ENCODE measurements at regions not wholly inside any gene's neighbourhood (a gene's known extent, or its start where the extent isn't known, plus 50 kb on each side); places are given as distances from the start of the nearest gene placed in this dataset.
"Not testable (repeated sequence)": the region's sequence is repeated elsewhere in the genome, so short reads cannot be mapped to it uniquely, and the experiment has no call there.

DNA sequence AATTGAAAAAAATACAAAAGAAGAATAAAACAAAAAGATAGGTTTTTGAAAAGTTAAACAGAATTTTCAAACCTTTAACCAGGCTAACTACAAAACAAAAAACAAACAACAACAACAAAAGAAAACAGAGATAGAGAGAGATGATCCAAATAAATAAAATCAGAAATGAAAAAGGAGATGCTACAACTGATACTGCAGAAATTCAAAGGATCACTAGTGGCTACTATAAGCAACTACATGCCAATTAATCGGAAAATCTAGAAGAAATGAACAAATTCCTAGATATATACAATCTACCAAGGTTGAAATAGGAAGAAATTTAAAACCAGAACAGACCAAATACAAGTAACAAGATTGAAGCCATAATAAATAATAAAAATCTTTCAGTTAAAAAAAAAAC is 326.8 kb upstream of the VSTM2A start:
- H3K9me3 ChIP-seq (ENCODE audit: low read depth, low read length), result no peaks in the 10 kb centered on the region
- no peaks in the 10 kb centered on the region for H3K36me3 ChIP-seq (ENCODE audit: insufficient read depth, low read length)
- DNase-seq (ENCODE audit: low read depth, low spot score), result no peak
- H3K4me3 ChIP-seq, result no peak overlapping the region
- TF ChIP-seq POLR2AphosphoS5 (IDR thresholded peaks at IDR 0.05; ENCODE audit: borderline replicate concordance, low read depth, low read length), result no peak
- TF ChIP-seq FOXP2 (optimal IDR thresholded peaks at IDR 0.05; ENCODE audit: control extremely low read depth, extremely low read length, insufficient read depth), result no peak
- TF ChIP-seq EZH2 (IDR thresholded peaks at IDR 0.05), result no peak
- H3K9ac ChIP-seq (ENCODE audit: insufficient read length), result no peak overlapping the region
- H3K27ac ChIP-seq, result no peak overlapping the region

DNA sequence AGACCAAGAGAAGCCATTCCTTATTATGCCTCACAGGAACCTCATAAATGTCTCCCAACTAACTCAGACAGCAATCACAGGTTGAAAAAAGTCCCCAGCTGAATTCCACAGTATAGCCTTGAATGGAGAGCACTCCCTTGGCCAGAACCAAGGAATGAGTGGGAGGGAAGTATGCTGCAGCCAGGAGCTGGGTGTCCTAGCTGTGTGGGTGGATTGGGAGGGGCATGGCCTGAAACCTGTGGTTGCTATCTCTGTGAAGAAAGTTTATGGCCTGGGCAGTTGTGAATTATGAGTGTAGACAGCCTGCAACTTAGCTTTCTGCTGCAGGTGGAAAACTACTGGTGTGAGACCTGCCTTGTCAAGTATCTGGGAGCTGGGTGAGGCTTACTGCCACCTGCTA is 316.1 kb upstream of the VSTM2A start:
- not testable (repeated sequence) for H3K36me3 ChIP-seq (ENCODE audit: insufficient read depth, low read length); H3K9ac ChIP-seq (ENCODE audit: insufficient read length); DNase-seq (ENCODE audit: low read depth, low spot score); H3K27ac ChIP-seq; H3K9me3 ChIP-seq (ENCODE audit: low read depth, low read length); H3K4me3 ChIP-seq

DNA sequence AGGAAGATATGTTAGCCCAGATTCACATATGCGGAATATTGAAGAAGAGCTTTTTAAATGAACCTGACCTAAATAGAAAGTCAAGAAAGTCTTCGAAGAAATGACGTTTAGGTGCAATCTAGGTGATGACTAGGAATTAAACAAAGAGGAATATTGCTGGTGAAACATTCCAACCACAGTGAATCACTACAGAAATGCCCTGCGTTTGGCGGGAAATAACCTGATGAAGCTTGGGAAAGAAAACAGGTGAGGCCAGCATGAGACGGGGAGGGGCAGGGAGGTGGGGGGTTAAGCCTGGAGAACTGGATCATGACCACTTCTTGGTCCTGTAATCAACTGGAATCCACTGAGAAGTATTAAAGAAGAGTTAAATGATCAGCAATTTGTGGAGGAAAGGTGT is 299.4 kb upstream of the VSTM2A start:
- DNase-seq (ENCODE audit: low read depth, low spot score), result no peak
- no peak overlapping the region for H3K4me3 ChIP-seq
- H3K9ac ChIP-seq (ENCODE audit: insufficient read length), result no peak overlapping the region
- no peak overlapping the region for H3K27ac ChIP-seq
- TF ChIP-seq EZH2 (IDR thresholded peaks at IDR 0.05), result no peak
- no peaks in the 10 kb centered on the region for H3K9me3 ChIP-seq (ENCODE audit: low read depth, low read length)
- H3K36me3 ChIP-seq (ENCODE audit: insufficient read depth, low read length), result no peaks in the 10 kb centered on the region

DNA sequence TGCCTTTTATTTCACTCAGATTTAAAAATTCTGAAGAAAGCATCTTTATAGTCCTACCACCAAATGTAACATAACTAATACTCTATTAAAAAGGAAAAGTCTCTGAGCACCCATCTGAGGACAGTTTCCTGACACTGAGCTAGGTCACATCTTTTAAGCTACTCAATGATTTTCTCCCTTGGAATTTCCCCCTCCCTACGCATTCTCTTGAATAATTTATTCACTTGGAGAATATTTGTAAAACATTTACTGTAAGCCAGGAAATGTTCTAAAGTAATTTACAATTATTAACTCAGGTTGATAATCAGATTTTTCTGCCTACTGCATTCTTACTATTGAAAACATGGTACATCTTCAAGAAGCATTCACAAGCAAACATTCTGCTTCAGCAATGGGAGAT is 297.2 kb upstream of the VSTM2A start:
- no peaks in the 10 kb centered on the region for H3K36me3 ChIP-seq (ENCODE audit: insufficient read depth, low read length)
- no peak for TF ChIP-seq FOXP2 (optimal IDR thresholded peaks at IDR 0.05; ENCODE audit: control extremely low read depth, extremely low read length, insufficient read depth)
- no peak for TF ChIP-seq POLR2AphosphoS5 (IDR thresholded peaks at IDR 0.05; ENCODE audit: borderline replicate concordance, low read depth, low read length)
- no peak for TF ChIP-seq EZH2 (IDR thresholded peaks at IDR 0.05)
- DNase-seq (ENCODE audit: low read depth, low spot score), result no peak
- H3K27ac ChIP-seq, result no peak overlapping the region
- no peak overlapping the region for H3K4me3 ChIP-seq
- no peak overlapping the region for H3K9ac ChIP-seq (ENCODE audit: insufficient read length)
- H3K9me3 ChIP-seq (ENCODE audit: low read depth, low read length), result no peaks in the 10 kb centered on the region

DNA sequence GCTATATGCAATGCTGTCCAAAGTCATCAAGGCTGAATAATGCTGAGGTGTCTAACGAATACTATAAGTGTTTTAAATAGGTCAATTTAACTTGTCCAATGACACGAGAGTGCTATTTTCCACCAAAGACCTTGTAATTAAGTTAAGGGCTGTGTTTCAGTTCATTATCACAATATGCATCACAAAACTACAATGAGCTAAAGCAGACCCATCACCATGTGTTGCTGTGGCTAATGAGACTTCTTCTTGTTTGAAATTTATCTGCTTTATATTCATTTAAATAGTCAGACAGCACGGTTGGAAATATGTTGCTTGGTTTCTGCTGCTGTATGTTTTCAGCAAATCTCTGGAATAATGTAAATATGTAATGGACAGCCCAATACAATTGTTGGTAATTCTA is 292.5 kb upstream of the VSTM2A start:
- H3K36me3 ChIP-seq (ENCODE audit: insufficient read depth, low read length), result no peaks in the 10 kb centered on the region
- H3K9ac ChIP-seq (ENCODE audit: insufficient read length), result no peak overlapping the region
- DNase-seq (ENCODE audit: low read depth, low spot score), result no peak
- H3K9me3 ChIP-seq (ENCODE audit: low read depth, low read length), result no peaks in the 10 kb centered on the region
- no peak overlapping the region for H3K27ac ChIP-seq
- TF ChIP-seq EZH2 (IDR thresholded peaks at IDR 0.05) (no peak), FOXP2 (optimal IDR thresholded peaks at IDR 0.05; ENCODE audit: control extremely low read depth, extremely low read length, insufficient read depth) (no peak), POLR2AphosphoS5 (IDR thresholded peaks at IDR 0.05; ENCODE audit: borderline replicate concordance, low read depth, low read length) (no peak)
- no peak overlapping the region for H3K4me3 ChIP-seq

DNA sequence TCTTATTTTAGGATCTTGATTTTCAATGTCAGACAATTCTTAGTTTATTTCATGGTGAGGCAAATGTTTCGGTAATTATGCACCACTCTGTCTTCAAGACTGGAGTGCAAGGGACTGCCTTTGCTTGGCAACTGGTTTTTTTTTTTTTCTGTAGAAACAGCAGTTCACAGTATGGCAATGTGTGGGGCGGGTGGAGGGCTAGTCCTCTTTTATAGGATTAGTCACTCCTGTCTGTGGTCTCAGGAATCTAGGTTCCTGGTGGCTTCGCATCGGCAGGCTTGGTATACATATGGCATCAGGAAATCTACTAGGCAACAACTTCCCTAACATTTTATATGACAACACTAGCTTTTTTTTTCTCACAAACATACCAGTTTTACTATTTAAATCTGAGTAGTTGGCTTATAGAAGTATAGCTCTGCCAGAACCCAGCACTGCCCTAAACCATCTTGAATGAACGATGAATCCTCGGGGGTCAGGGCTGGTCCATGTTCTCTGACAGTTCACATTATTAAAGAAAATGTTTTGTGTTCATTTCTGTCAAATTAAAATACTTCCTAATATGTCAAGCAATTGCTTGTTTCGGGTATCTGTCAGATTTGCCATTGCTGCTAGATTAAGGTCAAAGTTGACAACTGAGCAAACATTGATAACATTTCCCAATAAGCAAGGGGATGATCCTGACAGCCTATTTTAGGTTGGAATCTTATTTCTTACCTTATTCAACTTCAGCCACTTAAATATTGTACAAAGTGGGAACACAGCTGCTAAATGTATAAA is 289.7 kb upstream of the VSTM2A start:
- Histone ChIP-seq H3K9ac (ENCODE audit: insufficient read length) (no peak overlapping the region), H3K27ac (no peak overlapping the region), H3K36me3 (ENCODE audit: insufficient read depth, low read length) (no peaks in the 10 kb centered on the region), H3K4me3 (no peak overlapping the region), H3K9me3 (ENCODE audit: low read depth, low read length) (no peaks in the 10 kb centered on the region)
- TF ChIP-seq POLR2AphosphoS5 (IDR thresholded peaks at IDR 0.05; ENCODE audit: borderline replicate concordance, low read depth, low read length) (no peak), EZH2 (IDR thresholded peaks at IDR 0.05) (no peak), FOXP2 (optimal IDR thresholded peaks at IDR 0.05; ENCODE audit: control extremely low read depth, extremely low read length, insufficient read depth) (no peak)
- no peak for DNase-seq (ENCODE audit: low read depth, low spot score)

DNA sequence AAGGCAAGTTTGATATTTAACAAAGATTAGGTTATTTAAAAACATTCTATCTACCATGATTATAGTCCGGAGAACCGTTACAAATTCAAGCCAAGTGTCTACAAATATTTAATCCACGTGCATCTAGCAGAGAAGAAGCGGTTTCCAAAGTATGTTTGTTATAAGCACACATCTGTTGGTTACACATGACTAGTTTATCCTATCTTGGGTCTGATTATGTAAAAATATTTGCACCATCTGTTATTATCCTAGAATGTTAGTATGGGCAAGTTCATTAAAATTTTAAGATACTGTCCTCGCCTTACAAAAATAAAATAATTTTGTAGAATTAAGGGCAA is 289.2 kb upstream of the VSTM2A start:
- no peaks in the 10 kb centered on the region for H3K9me3 ChIP-seq (ENCODE audit: low read depth, low read length)
- no peak overlapping the region for H3K27ac ChIP-seq
- no peaks in the 10 kb centered on the region for H3K36me3 ChIP-seq (ENCODE audit: insufficient read depth, low read length)
- no peak overlapping the region for H3K4me3 ChIP-seq
- DNase-seq (ENCODE audit: low read depth, low spot score), result no peak
- no peak overlapping the region for H3K9ac ChIP-seq (ENCODE audit: insufficient read length)
- TF ChIP-seq EZH2 (IDR thresholded peaks at IDR 0.05) (no peak), POLR2AphosphoS5 (IDR thresholded peaks at IDR 0.05; ENCODE audit: borderline replicate concordance, low read depth, low read length) (no peak), FOXP2 (optimal IDR thresholded peaks at IDR 0.05; ENCODE audit: control extremely low read depth, extremely low read length, insufficient read depth) (no peak)

DNA sequence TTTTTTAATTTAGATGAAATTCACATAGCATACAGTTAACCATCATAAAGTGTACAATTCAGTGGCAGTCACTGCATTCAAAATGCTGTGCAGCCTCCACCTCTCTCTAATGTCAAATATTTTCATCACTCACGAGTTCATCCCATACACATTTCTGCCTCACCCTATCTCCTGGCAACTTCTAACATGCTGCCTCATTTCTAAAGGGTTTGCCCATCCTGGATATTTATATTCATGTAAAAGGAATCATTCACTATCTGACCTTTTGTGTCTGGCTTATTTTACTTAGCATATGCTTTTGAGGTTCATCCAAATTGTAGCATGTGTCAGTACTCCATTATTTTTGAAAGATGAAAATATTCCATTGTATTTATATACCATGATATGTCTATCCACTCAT is 286.9 kb upstream of the VSTM2A start:
- DNase-seq (ENCODE audit: low read depth, low spot score), result no peak
- Histone ChIP-seq H3K4me3 (no peak overlapping the region), H3K9me3 (ENCODE audit: low read depth, low read length) (no peaks in the 10 kb centered on the region), H3K9ac (ENCODE audit: insufficient read length) (no peak overlapping the region), H3K36me3 (ENCODE audit: insufficient read depth, low read length) (no peaks in the 10 kb centered on the region), H3K27ac (no peak overlapping the region)
- no peak for TF ChIP-seq EZH2 (IDR thresholded peaks at IDR 0.05)
- TF ChIP-seq POLR2AphosphoS5 (IDR thresholded peaks at IDR 0.05; ENCODE audit: borderline replicate concordance, low read depth, low read length), result no peak
- TF ChIP-seq FOXP2 (optimal IDR thresholded peaks at IDR 0.05; ENCODE audit: control extremely low read depth, extremely low read length, insufficient read depth), result no peak

DNA sequence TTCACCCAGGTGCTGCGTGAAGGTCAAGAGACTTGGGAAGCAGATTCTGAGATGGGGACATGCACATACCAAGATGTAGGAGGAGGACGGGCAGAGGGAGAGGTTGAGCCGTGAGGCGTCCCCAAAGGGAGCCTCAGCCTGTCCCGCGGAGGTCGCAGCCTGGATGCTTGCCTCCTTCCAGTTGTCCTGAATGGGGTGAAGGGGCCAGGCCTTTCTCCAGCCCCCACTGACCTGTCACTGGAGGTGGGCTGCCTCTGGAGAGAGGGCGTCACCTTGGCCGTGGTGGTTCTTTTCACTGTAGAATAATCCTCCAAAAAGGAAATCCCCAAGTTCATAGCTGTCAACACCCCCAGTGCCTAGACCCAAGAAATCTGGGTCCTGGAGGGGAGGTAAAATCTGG is 283.0 kb upstream of the VSTM2A start:
- Histone ChIP-seq H3K4me3 (no peak overlapping the region), H3K9ac (ENCODE audit: insufficient read length) (no peak overlapping the region), H3K36me3 (ENCODE audit: insufficient read depth, low read length) (no peaks in the 10 kb centered on the region), H3K9me3 (ENCODE audit: low read depth, low read length) (no peaks in the 10 kb centered on the region), H3K27ac (no peak overlapping the region)
- TF ChIP-seq EZH2 (IDR thresholded peaks at IDR 0.05) (no peak), FOXP2 (optimal IDR thresholded peaks at IDR 0.05; ENCODE audit: control extremely low read depth, extremely low read length, insufficient read depth) (no peak), POLR2AphosphoS5 (IDR thresholded peaks at IDR 0.05; ENCODE audit: borderline replicate concordance, low read depth, low read length) (no peak)
- no peak for DNase-seq (ENCODE audit: low read depth, low spot score)
